Ascending aorta (tissue), 2 donors: ENCODE measurements at regions not wholly inside any gene's neighbourhood (a gene's known extent, or its start where the extent isn't known, plus 50 kb on each side); places are given as distances from the start of the nearest gene placed in this dataset.

Experiments
- DNase-seq, 2 donors: peaks; one replicate each; pipeline ENCODE4 v3.0.0-alpha.2; 2019; ENCODE audit warnings: low spot score in 2 of 2
- H3K27ac ChIP-seq, 2 donors: fragments of 200-600 bp; sonication (generic); one replicate each; pipeline ENCODE4 v1.5.1; 2016 to 2017; ENCODE audit warnings: mild to moderate bottlenecking in 1 of 2
- H3K27me3 ChIP-seq: fragments of 200-600 bp; sonication (generic); one replicate; pipeline ENCODE4 v1.5.1; 2017
- H3K36me3 ChIP-seq, 2 donors: fragments of 200-600 bp; sonication (generic); one replicate each; pipeline ENCODE4 v1.5.1; 2016
- H3K4me1 ChIP-seq, 2 donors: fragments of 200-600 bp; sonication (generic); one replicate each; pipeline ENCODE4 v1.5.1; 2016 to 2017; ENCODE audit warnings: mild to moderate bottlenecking in 1 of 2
- H3K4me3 ChIP-seq, 2 donors: fragments of 200-600 bp; sonication (generic); one replicate each; pipeline ENCODE4 v1.5.1; 2016 to 2017; ENCODE audit warnings: mild to moderate bottlenecking in 1 of 2
- H3K9me3 ChIP-seq, 2 donors: fragments of 200-600 bp; sonication (generic); one replicate each; pipeline ENCODE4 v1.5.1; 2016
- intact Hi-C: fragments of 100-400 bp; cut with DNase I; formaldehyde crosslinking; loops from one replicate; pipeline ENCODE4 v1.15.1; 2023
- TF ChIP-seq, protein P1 (sequence below), 3 experiments: fragments of 200-600 bp in 2 of 3; fragments of 450-650 bp in 1 of 3; sonication (generic) in 2 of 3; IDR thresholded peaks; one replicate each; pipeline ENCODE4 v1.5.1; 2016 to 2019; ENCODE audit warnings: antibody characterized with exemption in 3 of 3, mild to moderate bottlenecking in 1 of 3, moderate library complexity in 1 of 3

DNA sequence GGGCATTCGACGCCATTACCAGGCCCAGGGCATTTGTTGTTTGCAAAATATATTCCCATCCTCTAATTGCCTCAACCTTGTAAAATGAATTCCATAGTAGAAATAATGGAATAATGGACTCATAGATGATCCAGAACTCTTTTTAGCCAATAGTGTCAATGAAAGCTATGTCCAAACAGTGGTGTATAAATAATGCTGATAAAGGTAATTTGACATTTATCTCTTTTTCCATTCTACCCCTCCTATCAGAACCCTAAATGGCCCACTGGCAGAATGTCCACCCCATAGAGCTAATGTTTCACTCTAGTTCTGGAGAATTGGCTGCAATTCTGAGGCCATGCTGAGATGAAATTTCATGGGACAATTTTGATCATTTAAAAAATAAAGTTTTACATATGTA is 76.4 kb upstream of the DLX6 start:
- Histone ChIP-seq H3K27ac (no peak overlapping the region), H3K36me3 (no peaks in the 10 kb centered on the region), H3K4me3 (no peak overlapping the region), H3K27me3 (no peaks in the 10 kb centered on the region), H3K4me1 (no peaks in the 10 kb centered on the region), H3K9me3 (no peaks in the 10 kb centered on the region)
- DNase-seq: no peak
- intact Hi-C loops: no loop called here
- TF ChIP-seq, protein P1, sequence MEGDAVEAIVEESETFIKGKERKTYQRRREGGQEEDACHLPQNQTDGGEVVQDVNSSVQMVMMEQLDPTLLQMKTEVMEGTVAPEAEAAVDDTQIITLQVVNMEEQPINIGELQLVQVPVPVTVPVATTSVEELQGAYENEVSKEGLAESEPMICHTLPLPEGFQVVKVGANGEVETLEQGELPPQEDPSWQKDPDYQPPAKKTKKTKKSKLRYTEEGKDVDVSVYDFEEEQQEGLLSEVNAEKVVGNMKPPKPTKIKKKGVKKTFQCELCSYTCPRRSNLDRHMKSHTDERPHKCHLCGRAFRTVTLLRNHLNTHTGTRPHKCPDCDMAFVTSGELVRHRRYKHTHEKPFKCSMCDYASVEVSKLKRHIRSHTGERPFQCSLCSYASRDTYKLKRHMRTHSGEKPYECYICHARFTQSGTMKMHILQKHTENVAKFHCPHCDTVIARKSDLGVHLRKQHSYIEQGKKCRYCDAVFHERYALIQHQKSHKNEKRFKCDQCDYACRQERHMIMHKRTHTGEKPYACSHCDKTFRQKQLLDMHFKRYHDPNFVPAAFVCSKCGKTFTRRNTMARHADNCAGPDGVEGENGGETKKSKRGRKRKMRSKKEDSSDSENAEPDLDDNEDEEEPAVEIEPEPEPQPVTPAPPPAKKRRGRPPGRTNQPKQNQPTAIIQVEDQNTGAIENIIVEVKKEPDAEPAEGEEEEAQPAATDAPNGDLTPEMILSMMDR (IDR thresholded peaks at IDR 0.05): no peak

DNA sequence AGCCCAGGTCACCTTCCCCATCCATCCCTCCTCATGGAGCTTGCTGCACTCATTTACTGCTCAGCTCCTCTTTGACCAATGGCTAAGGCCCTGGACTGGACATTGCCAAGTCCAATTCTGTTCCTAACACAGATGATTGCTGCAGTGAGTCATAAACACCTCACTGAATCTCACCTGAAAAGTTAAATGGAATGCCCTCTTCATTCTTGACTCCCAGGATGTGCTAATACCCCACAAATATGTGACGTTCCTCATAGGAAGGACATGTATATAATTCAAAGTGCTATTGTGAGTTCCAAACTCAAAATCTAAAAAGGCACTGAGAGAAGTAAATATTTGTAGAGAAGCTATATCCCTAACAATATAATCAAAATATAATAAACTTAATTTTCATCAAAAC is 73.5 kb upstream of the DLX6 start:
- intact Hi-C loops: no loop called here
- Histone ChIP-seq H3K9me3 (no peaks in the 10 kb centered on the region), H3K4me1 (no peaks in the 10 kb centered on the region), H3K27ac (no peak overlapping the region), H3K4me3 (no peak overlapping the region), H3K27me3 (no peaks in the 10 kb centered on the region), H3K36me3 (no peaks in the 10 kb centered on the region)
- TF ChIP-seq, protein P1 (IDR thresholded peaks at IDR 0.05): no peak
- no peak for DNase-seq

DNA sequence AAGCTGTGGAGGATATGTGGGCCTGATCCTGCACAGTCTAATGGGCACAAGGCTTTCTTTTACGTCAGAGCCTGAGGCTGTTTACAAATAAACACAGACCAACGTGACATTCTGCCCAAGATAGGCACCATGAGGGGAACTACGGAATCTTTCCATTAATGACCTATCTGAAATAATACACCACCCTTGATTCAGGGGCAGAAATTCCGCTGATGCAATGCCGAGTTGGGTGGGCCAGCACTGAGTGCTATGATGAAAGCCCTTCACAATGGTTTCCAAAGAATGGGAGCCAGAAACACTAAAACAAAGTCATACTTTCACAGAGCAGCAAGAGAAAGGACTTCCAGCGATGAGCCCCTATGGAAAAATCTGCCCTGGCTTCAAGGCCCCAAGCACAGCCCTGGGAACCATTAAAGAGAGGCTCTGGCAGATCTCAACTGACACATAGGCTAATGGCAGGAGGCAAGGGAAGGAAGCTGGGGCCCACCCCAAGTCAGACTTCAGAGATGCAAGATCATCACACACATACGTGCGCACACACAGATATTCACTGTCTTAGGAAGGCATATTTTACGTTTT is 72.2 kb upstream of the DLX6 start:
- DNase-seq: no peak
- no peaks in the 10 kb centered on the region for H3K4me1 ChIP-seq
- no peaks in the 10 kb centered on the region for H3K9me3 ChIP-seq
- H3K27ac ChIP-seq: no peak overlapping the region
- no peak overlapping the region for H3K4me3 ChIP-seq
- intact Hi-C loops: no loop called here
- H3K36me3 ChIP-seq: no peaks in the 10 kb centered on the region
- TF ChIP-seq, protein P1 (IDR thresholded peaks at IDR 0.05): no peak
- H3K27me3 ChIP-seq: no peaks in the 10 kb centered on the region

DNA sequence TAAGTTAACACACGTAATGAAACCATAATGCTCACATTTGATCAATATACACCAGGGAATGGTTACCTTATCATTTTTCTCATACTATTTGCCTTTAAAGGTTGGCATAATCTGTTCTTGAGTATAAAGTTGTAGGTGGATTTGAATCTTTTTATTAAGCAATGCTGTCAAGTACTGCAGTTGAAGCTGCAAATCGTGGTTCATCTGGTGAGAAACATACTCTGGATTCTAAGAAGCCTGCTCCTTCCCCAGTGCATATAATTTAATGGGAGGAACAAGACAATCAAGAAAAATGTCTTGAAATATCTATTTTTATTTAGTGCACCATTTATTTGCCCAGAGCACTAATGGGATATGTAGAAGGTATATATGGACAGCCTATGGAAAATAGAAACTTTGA is 68.7 kb upstream of the DLX6 start:
- Histone ChIP-seq H3K4me3 (no peak overlapping the region), H3K4me1 (no peaks in the 10 kb centered on the region), H3K9me3 (no peaks in the 10 kb centered on the region), H3K36me3 (no peaks in the 10 kb centered on the region), H3K27me3 (no peaks in the 10 kb centered on the region), H3K27ac (no peak overlapping the region)
- intact Hi-C loops: no loop called here
- no peak for DNase-seq
- TF ChIP-seq, protein P1 (IDR thresholded peaks at IDR 0.05): no peak

DNA sequence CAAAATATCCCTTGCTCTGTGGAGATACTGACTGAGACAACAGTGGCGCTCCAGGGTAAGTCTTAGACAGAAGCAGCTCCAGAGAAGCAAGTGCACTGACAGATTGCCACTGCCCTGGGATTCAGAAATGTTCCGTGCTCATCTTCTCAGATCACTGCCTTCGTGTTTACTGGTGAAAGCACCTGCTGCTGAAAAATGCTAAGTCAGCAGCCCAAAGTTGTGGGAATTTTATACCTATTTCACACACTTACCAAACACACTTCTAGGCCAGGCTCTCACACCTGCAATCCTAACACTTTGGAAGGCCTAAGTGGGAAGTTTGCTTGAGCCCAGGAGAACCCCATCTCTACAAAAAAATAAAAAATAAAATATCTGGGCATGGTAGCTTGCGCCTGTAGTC is 63.2 kb upstream of the DLX6 start:
- H3K27ac ChIP-seq: no peak overlapping the region
- TF ChIP-seq, protein P1 (IDR thresholded peaks at IDR 0.05): no peak
- no peaks in the 10 kb centered on the region for H3K9me3 ChIP-seq
- intact Hi-C loops: no loop called here
- no peak overlapping the region for H3K4me3 ChIP-seq
- no peaks in the 10 kb centered on the region for H3K36me3 ChIP-seq
- H3K27me3 ChIP-seq: no peaks in the 10 kb centered on the region
- DNase-seq: no peak
- no peaks in the 10 kb centered on the region for H3K4me1 ChIP-seq

DNA sequence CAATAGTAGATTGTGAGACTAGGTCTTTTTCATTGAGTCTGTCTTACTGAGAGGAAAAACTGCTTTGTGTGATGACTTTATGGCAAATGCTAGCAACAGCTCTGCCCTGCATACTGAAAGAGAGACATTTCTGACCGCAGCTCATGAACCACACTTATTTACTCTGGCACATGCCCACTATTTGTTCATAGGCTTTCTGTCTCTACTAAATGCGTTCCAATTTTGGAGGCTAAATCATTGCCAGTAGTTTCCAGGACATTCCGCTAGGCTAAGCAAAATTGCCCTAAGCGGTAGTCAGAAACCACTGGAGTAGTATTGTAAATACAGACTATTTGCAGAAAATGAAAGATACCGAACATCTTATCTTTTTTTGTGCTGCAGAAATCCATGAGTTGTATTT is 55.6 kb upstream of the DLX6 start:
- Histone ChIP-seq H3K27me3 (no peaks in the 10 kb centered on the region), H3K36me3 (no peaks in the 10 kb centered on the region), H3K4me1 (peaks cover 0 to 8% of the 10 kb centered on the region in 2 donors), H3K4me3 (no peak overlapping the region), H3K27ac (no peak overlapping the region), H3K9me3 (no peaks in the 10 kb centered on the region)
- intact Hi-C loops: no loop called here
- TF ChIP-seq, protein P1 (IDR thresholded peaks at IDR 0.05): no peak
- peak in 1 of 2 donors; percentile 64 for DNase-seq
